ENCODE measurements at regions not wholly inside any gene's neighbourhood (a gene's known extent, or its start where the extent isn't known, plus 50 kb on each side); places are given as distances from the start of the nearest gene placed in this dataset.
"Not testable (repeated sequence)": the region's sequence is repeated elsewhere in the genome, so short reads cannot be mapped to it uniquely, and the experiment has no call there.

GRCh38 chr5:1651971-1652872 lies 128.5 kb upstream of the LPCAT1 start:
- Histone ChIP-seq H3K4me1 (ENCODE audit: control insufficient read depth in 3 of 3, insufficient read depth in 2 of 3, low read depth in 1 of 3, low read length in 2 of 3) (peaks cover 0 to 3% (median 0%) of the 10 kb centered on the region in 3 donors), H3K4me3 (ENCODE audit: low read depth in 1 of 3, low read length in 3 of 3) (no peak overlapping the region), H3K27ac (ENCODE audit: low read depth in 1 of 3, low read length in 2 of 3) (no peak overlapping the region), H3K27me3 (ENCODE audit: control insufficient read depth in 3 of 3, insufficient read depth in 3 of 3, low read length in 3 of 3) (peaks cover 0 to 34% (median 9%) of the 10 kb centered on the region in 3 donors), H3K36me3 (ENCODE audit: control insufficient read depth in 3 of 3, insufficient read depth in 2 of 3, low read depth in 1 of 3, low read length in 3 of 3) (no peaks in the 10 kb centered on the region), H3K9me3 (ENCODE audit: control insufficient read depth in 2 of 2, insufficient read depth in 1 of 2, low read depth in 1 of 2, low read length in 1 of 2) (no peaks in the 10 kb centered on the region)
- 44 to 58% (median 57%) methylated on average over 10 to 13 of the region's 13 CpGs for WGBS, 3 donors
- DNase-seq = no peak
- FAIRE-seq = no peak

GRCh38 chr5:1651250-1651649 lies 127.5 kb upstream of the LPCAT1 start:
- Histone ChIP-seq H3K4me1 (ENCODE audit: control insufficient read depth in 3 of 3, insufficient read depth in 2 of 3, low read depth in 1 of 3, low read length in 2 of 3) (peaks cover 0 to 3% (median 0%) of the 10 kb centered on the region in 3 donors), H3K27ac (ENCODE audit: low read depth in 1 of 3, low read length in 2 of 3) (no peak overlapping the region), H3K4me3 (ENCODE audit: low read depth in 1 of 3, low read length in 3 of 3) (no peak overlapping the region), H3K27me3 (ENCODE audit: control insufficient read depth in 3 of 3, insufficient read depth in 3 of 3, low read length in 3 of 3) (peaks cover 0 to 34% (median 9%) of the 10 kb centered on the region in 3 donors), H3K36me3 (ENCODE audit: control insufficient read depth in 3 of 3, insufficient read depth in 2 of 3, low read depth in 1 of 3, low read length in 3 of 3) (no peaks in the 10 kb centered on the region), H3K9me3 (ENCODE audit: control insufficient read depth in 2 of 2, insufficient read depth in 1 of 2, low read depth in 1 of 2, low read length in 1 of 2) (no peaks in the 10 kb centered on the region)
- WGBS, 3 donors = 38 to 63% (median 41%) methylated on average over 4 to 6 of the region's 6 CpGs
- DNase-seq (no peak), FAIRE-seq (no peak)

GRCh38 chr5:1649554-1649953 lies 125.8 kb upstream of the LPCAT1 start:
- no peak for DNase-seq
- 74 to 87% (median 78%) methylated on average over 4 of the region's 4 CpGs for WGBS, 3 donors
- Histone ChIP-seq H3K27ac (ENCODE audit: low read depth in 1 of 3, low read length in 2 of 3) (no peak overlapping the region), H3K9me3 (ENCODE audit: control insufficient read depth in 2 of 2, insufficient read depth in 1 of 2, low read depth in 1 of 2, low read length in 1 of 2) (no peaks in the 10 kb centered on the region), H3K36me3 (ENCODE audit: control insufficient read depth in 3 of 3, insufficient read depth in 2 of 3, low read depth in 1 of 3, low read length in 3 of 3) (no peaks in the 10 kb centered on the region), H3K27me3 (ENCODE audit: control insufficient read depth in 3 of 3, insufficient read depth in 3 of 3, low read length in 3 of 3) (peaks cover 0 to 40% (median 8%) of the 10 kb centered on the region in 3 donors), H3K4me1 (ENCODE audit: control insufficient read depth in 3 of 3, insufficient read depth in 2 of 3, low read depth in 1 of 3, low read length in 2 of 3) (peaks cover 0 to 3% (median 0%) of the 10 kb centered on the region in 3 donors), H3K4me3 (ENCODE audit: low read depth in 1 of 3, low read length in 3 of 3) (no peak overlapping the region)
- no peak for FAIRE-seq

GRCh38 chr5:1648806-1649205 lies 125.0 kb upstream of the LPCAT1 start:
- FAIRE-seq = no peak
- no peaks in the 10 kb centered on the region for H3K9me3 ChIP-seq (ENCODE audit: control insufficient read depth in 2 of 2, insufficient read depth in 1 of 2, low read depth in 1 of 2, low read length in 1 of 2)
- H3K27ac ChIP-seq (ENCODE audit: low read depth in 1 of 3, low read length in 2 of 3) = no peak overlapping the region
- no peaks in the 10 kb centered on the region for H3K36me3 ChIP-seq (ENCODE audit: control insufficient read depth in 3 of 3, insufficient read depth in 2 of 3, low read depth in 1 of 3, low read length in 3 of 3)
- peaks cover 0 to 44% (median 9%) of the 10 kb centered on the region in 3 donors for H3K27me3 ChIP-seq (ENCODE audit: control insufficient read depth in 3 of 3, insufficient read depth in 3 of 3, low read length in 3 of 3)
- no peak overlapping the region for H3K4me3 ChIP-seq (ENCODE audit: low read depth in 1 of 3, low read length in 3 of 3)
- 64 to 78% (median 67%) methylated on average over 4 of the region's 4 CpGs for WGBS, 3 donors
- DNase-seq = no peak
- H3K4me1 ChIP-seq (ENCODE audit: control insufficient read depth in 3 of 3, insufficient read depth in 2 of 3, low read depth in 1 of 3, low read length in 2 of 3) = peaks cover 0 to 3% (median 0%) of the 10 kb centered on the region in 3 donors

- DNase-seq (no peak), FAIRE-seq (no peak)
- Histone ChIP-seq H3K4me1 (ENCODE audit: control insufficient read depth in 3 of 3, insufficient read depth in 2 of 3, low read depth in 1 of 3, low read length in 2 of 3) (no peaks in the 10 kb centered on the region), H3K27me3 (ENCODE audit: control insufficient read depth in 3 of 3, insufficient read depth in 3 of 3, low read length in 3 of 3) (peaks cover 3 to 44% (median 11%) of the 10 kb centered on the region in 3 donors), H3K4me3 (ENCODE audit: low read depth in 1 of 3, low read length in 3 of 3) (no peak overlapping the region), H3K36me3 (ENCODE audit: control insufficient read depth in 3 of 3, insufficient read depth in 2 of 3, low read depth in 1 of 3, low read length in 3 of 3) (no peaks in the 10 kb centered on the region), H3K27ac (ENCODE audit: low read depth in 1 of 3, low read length in 2 of 3) (no peak overlapping the region), H3K9me3 (ENCODE audit: control insufficient read depth in 2 of 2, insufficient read depth in 1 of 2, low read depth in 1 of 2, low read length in 1 of 2) (no peaks in the 10 kb centered on the region)
- WGBS, 3 donors = 72 to 86% (median 77%) methylated on average over 9 of the region's 9 CpGs
These were observed 123.8 kb upstream of the LPCAT1 start for GRCh38 chr5:1647580-1647979.

GRCh38 chr5:1644810-1645571 lies 121.2 kb upstream of the LPCAT1 start:
- no peaks in the 10 kb centered on the region for H3K36me3 ChIP-seq (ENCODE audit: control insufficient read depth in 3 of 3, insufficient read depth in 2 of 3, low read depth in 1 of 3, low read length in 3 of 3)
- FAIRE-seq (no peak), DNase-seq (peak; percentile 75 to 92)
- H3K4me1 ChIP-seq (ENCODE audit: control insufficient read depth in 3 of 3, insufficient read depth in 2 of 3, low read depth in 1 of 3, low read length in 2 of 3) = no peaks in the 10 kb centered on the region
- no peak overlapping the region for H3K27ac ChIP-seq (ENCODE audit: low read depth in 1 of 3, low read length in 2 of 3)
- no peak overlapping the region for H3K4me3 ChIP-seq (ENCODE audit: low read depth in 1 of 3, low read length in 3 of 3)
- WGBS, 3 donors = 2 to 6% (median 4%) methylated on average over 50 to 52 of the region's 52 CpGs
- peaks cover 4 to 40% (median 11%) of the 10 kb centered on the region in 3 donors for H3K27me3 ChIP-seq (ENCODE audit: control insufficient read depth in 3 of 3, insufficient read depth in 3 of 3, low read length in 3 of 3)
- H3K9me3 ChIP-seq (ENCODE audit: control insufficient read depth in 2 of 2, insufficient read depth in 1 of 2, low read depth in 1 of 2, low read length in 1 of 2) = no peaks in the 10 kb centered on the region

GRCh38 chr5:1644393-1644809 lies 120.6 kb upstream of the LPCAT1 start:
- peaks cover 4 to 39% (median 11%) of the 10 kb centered on the region in 3 donors for H3K27me3 ChIP-seq (ENCODE audit: control insufficient read depth in 3 of 3, insufficient read depth in 3 of 3, low read length in 3 of 3)
- not testable (repeated sequence) for H3K9me3 ChIP-seq (ENCODE audit: control insufficient read depth in 2 of 2, insufficient read depth in 1 of 2, low read depth in 1 of 2, low read length in 1 of 2)

GRCh38 chr5:1643651-1644392 lies 120.1 kb upstream of the LPCAT1 start:
- H3K4me3 ChIP-seq (ENCODE audit: low read depth in 1 of 3, low read length in 3 of 3) = no peak overlapping the region
- no peak for DNase-seq
- 16 to 23% (median 21%) methylated on average over 14 of the region's 14 CpGs for WGBS, 3 donors
- no peak overlapping the region for H3K27ac ChIP-seq (ENCODE audit: low read depth in 1 of 3, low read length in 2 of 3)
- H3K9me3 ChIP-seq (ENCODE audit: control insufficient read depth in 2 of 2, insufficient read depth in 1 of 2, low read depth in 1 of 2, low read length in 1 of 2) = no peaks in the 10 kb centered on the region
- no peaks in the 10 kb centered on the region for H3K36me3 ChIP-seq (ENCODE audit: control insufficient read depth in 3 of 3, insufficient read depth in 2 of 3, low read depth in 1 of 3, low read length in 3 of 3)
- peaks cover 4 to 34% (median 11%) of the 10 kb centered on the region in 3 donors for H3K27me3 ChIP-seq (ENCODE audit: control insufficient read depth in 3 of 3, insufficient read depth in 3 of 3, low read length in 3 of 3)
- FAIRE-seq = no peak
- H3K4me1 ChIP-seq (ENCODE audit: control insufficient read depth in 3 of 3, insufficient read depth in 2 of 3, low read depth in 1 of 3, low read length in 2 of 3) = no peaks in the 10 kb centered on the region

More at GRCh38 chr5:1644393-1644809, 120.6 kb upstream of the LPCAT1 start:
- FAIRE-seq; DNase-seq; H3K36me3 ChIP-seq (ENCODE audit: control insufficient read depth in 3 of 3, insufficient read depth in 2 of 3, low read depth in 1 of 3, low read length in 3 of 3); H3K4me1 ChIP-seq (ENCODE audit: control insufficient read depth in 3 of 3, insufficient read depth in 2 of 3, low read depth in 1 of 3, low read length in 2 of 3); H3K4me3 ChIP-seq (ENCODE audit: low read depth in 1 of 3, low read length in 3 of 3); H3K27ac ChIP-seq (ENCODE audit: low read depth in 1 of 3, low read length in 2 of 3): not testable (repeated sequence)
- 0 to 7% (median 6%) methylated on average over 14 to 19 of the region's 22 CpGs for WGBS, 3 donors
